Ascending aorta (tissue), 2 donors: ENCODE measurements at regions not wholly inside any gene's neighbourhood (a gene's known extent, or its start where the extent isn't known, plus 50 kb on each side); places are given as distances from the start of the nearest gene placed in this dataset.

Experiments
- DNase-seq, 2 donors: peaks; one replicate each; pipeline ENCODE4 v3.0.0-alpha.2; 2019; ENCODE audit warnings: low spot score in 2 of 2
- H3K27ac ChIP-seq, 2 donors: fragments of 200-600 bp; sonication (generic); one replicate each; pipeline ENCODE4 v1.5.1; 2016 to 2017; ENCODE audit warnings: mild to moderate bottlenecking in 1 of 2
- H3K27me3 ChIP-seq: fragments of 200-600 bp; sonication (generic); one replicate; pipeline ENCODE4 v1.5.1; 2017
- H3K36me3 ChIP-seq, 2 donors: fragments of 200-600 bp; sonication (generic); one replicate each; pipeline ENCODE4 v1.5.1; 2016
- H3K4me1 ChIP-seq, 2 donors: fragments of 200-600 bp; sonication (generic); one replicate each; pipeline ENCODE4 v1.5.1; 2016 to 2017; ENCODE audit warnings: mild to moderate bottlenecking in 1 of 2
- H3K4me3 ChIP-seq, 2 donors: fragments of 200-600 bp; sonication (generic); one replicate each; pipeline ENCODE4 v1.5.1; 2016 to 2017; ENCODE audit warnings: mild to moderate bottlenecking in 1 of 2
- H3K9me3 ChIP-seq, 2 donors: fragments of 200-600 bp; sonication (generic); one replicate each; pipeline ENCODE4 v1.5.1; 2016
- CTCF ChIP-seq, 3 experiments: fragments of 200-600 bp in 2 of 3; fragments of 450-650 bp in 1 of 3; sonication (generic) in 2 of 3; IDR thresholded peaks; one replicate each; pipeline ENCODE4 v1.5.1; 2016 to 2019; ENCODE audit warnings: antibody characterized with exemption in 3 of 3, mild to moderate bottlenecking in 1 of 3, moderate library complexity in 1 of 3
- intact Hi-C: fragments of 100-400 bp; cut with DNase I; formaldehyde crosslinking; loops from one replicate; pipeline ENCODE4 v1.15.1; 2023

GRCh38 chr1:80468356-80468755 lies 1332.4 kb upstream of the ADGRL2 start:
- TF ChIP-seq CTCF (IDR thresholded peaks at IDR 0.05) = no peak
- H3K27me3 ChIP-seq = no peaks in the 10 kb centered on the region

GRCh38 chr1:80462006-80462405 lies 1338.7 kb upstream of the ADGRL2 start:
- no peaks in the 10 kb centered on the region for H3K36me3 ChIP-seq
- H3K27me3 ChIP-seq = no peaks in the 10 kb centered on the region
- no peak overlapping the region for H3K4me3 ChIP-seq
- TF ChIP-seq CTCF (IDR thresholded peaks at IDR 0.05) = no peak
- H3K27ac ChIP-seq = no peak overlapping the region
- no peak for DNase-seq
- intact Hi-C loops = no loop called here
- no peaks in the 10 kb centered on the region for H3K9me3 ChIP-seq
- no peaks in the 10 kb centered on the region for H3K4me1 ChIP-seq

More at GRCh38 chr1:80468356-80468755, 1332.4 kb upstream of the ADGRL2 start:
- Histone ChIP-seq H3K27ac (no peak overlapping the region), H3K36me3 (no peaks in the 10 kb centered on the region), H3K4me1 (no peaks in the 10 kb centered on the region), H3K4me3 (no peak overlapping the region), H3K9me3 (no peaks in the 10 kb centered on the region)
- DNase-seq = no peak
- intact Hi-C loops = no loop called here

GRCh38 chr1:80457409-80457808 lies 1343.3 kb upstream of the ADGRL2 start:
- no peak for DNase-seq
- Histone ChIP-seq H3K36me3 (no peaks in the 10 kb centered on the region), H3K9me3 (no peaks in the 10 kb centered on the region), H3K4me3 (no peak overlapping the region), H3K27me3 (no peaks in the 10 kb centered on the region), H3K27ac (no peak overlapping the region), H3K4me1 (no peaks in the 10 kb centered on the region)
- TF ChIP-seq CTCF (IDR thresholded peaks at IDR 0.05) = no peak
- intact Hi-C loops = loop anchor here (5.0 kb wide), 1 partner anchor 755 kb away; no protein-coding TSS in a partner anchor

- H3K27ac ChIP-seq = no peak overlapping the region
Observed at GRCh38 chr1:80453775-80454174, 1347.0 kb upstream of the ADGRL2 start.

GRCh38 chr1:80450711-80451110 lies 1350.0 kb upstream of the ADGRL2 start:
- Histone ChIP-seq H3K36me3 (no peaks in the 10 kb centered on the region), H3K27ac (no peak overlapping the region), H3K4me1 (no peaks in the 10 kb centered on the region), H3K9me3 (no peaks in the 10 kb centered on the region), H3K4me3 (no peak overlapping the region), H3K27me3 (no peaks in the 10 kb centered on the region)
- no peak for DNase-seq
- intact Hi-C loops = no loop called here
- TF ChIP-seq CTCF (IDR thresholded peaks at IDR 0.05) = no peak

More at GRCh38 chr1:80453775-80454174, 1347.0 kb upstream of the ADGRL2 start:
- TF ChIP-seq CTCF (IDR thresholded peaks at IDR 0.05) = no peak
- no peaks in the 10 kb centered on the region for H3K27me3 ChIP-seq
- no peak overlapping the region for H3K4me3 ChIP-seq
- intact Hi-C loops = no loop called here
- H3K36me3 ChIP-seq = no peaks in the 10 kb centered on the region
- no peak for DNase-seq
- no peaks in the 10 kb centered on the region for H3K4me1 ChIP-seq
- H3K9me3 ChIP-seq = no peaks in the 10 kb centered on the region

- DNase-seq = no peak
- intact Hi-C loops = no loop called here
- no peak for TF ChIP-seq CTCF (IDR thresholded peaks at IDR 0.05)
- no peaks in the 10 kb centered on the region for H3K9me3 ChIP-seq
- no peak overlapping the region for H3K27ac ChIP-seq
- no peaks in the 10 kb centered on the region for H3K27me3 ChIP-seq
- no peaks in the 10 kb centered on the region for H3K36me3 ChIP-seq
- no peak overlapping the region for H3K4me3 ChIP-seq
- H3K4me1 ChIP-seq = no peaks in the 10 kb centered on the region
Observed at GRCh38 chr1:80448081-80448480, 1352.7 kb upstream of the ADGRL2 start.
